Sigmoid colon (tissue), 6 donors: ENCODE measurements at regions not wholly inside any gene's neighbourhood (a gene's known extent, or its start where the extent isn't known, plus 50 kb on each side); places are given as distances from the start of the nearest gene placed in this dataset.
A peak's percentile ranks its signal among the peaks of the same experiment; 100 is the strongest.

Experiments
- DNase-seq: peaks from one replicate; pipeline ENCODE4 v3.0.0-alpha.2; 2019
- H3K27ac ChIP-seq, 4 donors: fragments of 200-600 bp; sonication (generic); one replicate each; pipeline ENCODE4 v1.5.1; 2016 to 2019; ENCODE audit warnings: mild to moderate bottlenecking in 1 of 4
- H3K27me3 ChIP-seq, 3 donors: fragments of 200-600 bp; sonication (generic); one replicate each; pipeline ENCODE4 v1.5.1; 2019; ENCODE audit warnings: mild to moderate bottlenecking in 1 of 3
- H3K36me3 ChIP-seq, 4 donors: fragments of 200-600 bp; sonication (generic); one replicate each; pipeline ENCODE4 v1.5.1; 2016 to 2019
- H3K4me1 ChIP-seq, 4 donors: fragments of 200-600 bp; sonication (generic); one replicate each; pipeline ENCODE4 v1.5.1; 2017 to 2019
- H3K4me3 ChIP-seq, 4 donors: fragments of 200-600 bp; sonication (generic); one replicate each; pipeline ENCODE4 v1.5.1; 2017 to 2019; ENCODE audit warnings: mild to moderate bottlenecking in 2 of 4, moderate library complexity in 1 of 4
- H3K9me3 ChIP-seq, 4 donors: fragments of 200-600 bp in 3 of 4; sonication (generic) in 3 of 4; one replicate each; pipeline versions ENCODE4 v1.5.1 to v1.6.1; 2013 to 2019
- CTCF ChIP-seq, 4 experiments: fragments of 450-650 bp in 3 of 4; fragments of 200-600 bp in 1 of 4; IDR thresholded peaks; one replicate each; pipeline ENCODE4 v1.5.1; 2016 to 2019; ENCODE audit warnings: antibody characterized with exemption in 4 of 4, mild to moderate bottlenecking in 3 of 4, moderate library complexity in 2 of 4
- EP300 ChIP-seq, 4 donors: sonication (generic); formaldehyde crosslinking; IDR thresholded peaks; one replicate each; pipeline ENCODE4 v1.6.1; 2017; ENCODE audit warnings: antibody characterized with exemption in 4 of 4
- POLR2A ChIP-seq, 2 donors: fragments of 450-650 bp; IDR thresholded peaks; one replicate each; pipeline ENCODE4 v1.6.1; 2016; ENCODE audit warnings: antibody characterized with exemption in 2 of 2, mild to moderate bottlenecking in 2 of 2, moderate library complexity in 2 of 2
- POLR2AphosphoS5 ChIP-seq, 4 donors: sonication (generic); formaldehyde crosslinking; IDR thresholded peaks; one replicate each; pipeline ENCODE4 v1.6.1; 2017; ENCODE audit warnings: antibody characterized with exemption in 4 of 4
- WGBS, 2 donors: extraction: QIAGEN DNeasy Blood & Tissue Kit; methylation state at CpG; one replicate each; pipeline ENCODE4 v1.1.7; 2013; 5-methylcytosine and 5-hydroxymethylcytosine counted together
- intact Hi-C: fragments of 100-400 bp; cut with DNase I; formaldehyde crosslinking; loops from one replicate; pipeline ENCODE4 v1.15.1; 2023
- donor health status: healthy with polysubstance abuse.
- donor health status: healthy.

DNA sequence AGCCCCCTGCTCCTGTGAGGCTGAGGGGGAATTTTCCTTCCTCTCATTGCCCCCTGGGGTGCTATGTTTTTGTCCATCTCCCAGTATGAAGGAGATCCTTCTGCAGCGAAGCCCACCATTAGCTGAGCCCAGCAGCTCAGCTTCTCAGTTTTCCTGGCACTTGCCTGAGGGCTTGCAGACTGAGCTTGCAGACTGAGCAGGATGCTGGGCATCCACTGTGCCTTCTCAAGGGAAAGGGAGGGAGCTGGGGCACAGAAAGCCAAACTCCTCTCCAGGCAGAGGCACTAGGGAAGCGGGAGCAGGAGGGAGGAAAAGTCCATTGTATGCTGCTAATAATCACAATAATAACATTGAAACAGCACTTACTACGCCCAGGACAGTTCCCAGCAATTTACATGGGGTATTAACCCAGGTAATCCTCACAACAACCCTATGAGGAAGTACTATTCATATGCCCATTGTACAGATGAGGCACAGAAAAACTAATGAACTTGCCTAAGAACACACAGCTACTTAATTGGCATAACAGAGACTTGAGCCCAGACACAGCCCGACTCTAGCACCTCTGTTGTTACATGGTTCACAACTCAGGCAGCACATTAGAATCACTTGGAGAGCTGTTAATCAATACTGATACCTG, 86.9 kb upstream of the SSBP2 start:
- intact Hi-C loops: no loop called here
- 89 to 94% methylated on average over 4 of the region's 4 CpGs for WGBS, 2 donors
- Histone ChIP-seq H3K9me3 (no peaks in the 10 kb centered on the region), H3K27ac (no peak overlapping the region), H3K36me3 (no peaks in the 10 kb centered on the region), H3K4me3 (no peak overlapping the region), H3K4me1 (peaks cover 0 to 17% (median 11%) of the 10 kb centered on the region in 4 donors), H3K27me3 (no peaks in the 10 kb centered on the region)
- no peak for TF ChIP-seq CTCF (IDR thresholded peaks at IDR 0.05)
- no peak for TF ChIP-seq POLR2AphosphoS5 (IDR thresholded peaks at IDR 0.05)
- no peak for TF ChIP-seq POLR2A (IDR thresholded peaks at IDR 0.05)
- no peak for TF ChIP-seq EP300 (IDR thresholded peaks at IDR 0.05)
- no peak for DNase-seq

DNA sequence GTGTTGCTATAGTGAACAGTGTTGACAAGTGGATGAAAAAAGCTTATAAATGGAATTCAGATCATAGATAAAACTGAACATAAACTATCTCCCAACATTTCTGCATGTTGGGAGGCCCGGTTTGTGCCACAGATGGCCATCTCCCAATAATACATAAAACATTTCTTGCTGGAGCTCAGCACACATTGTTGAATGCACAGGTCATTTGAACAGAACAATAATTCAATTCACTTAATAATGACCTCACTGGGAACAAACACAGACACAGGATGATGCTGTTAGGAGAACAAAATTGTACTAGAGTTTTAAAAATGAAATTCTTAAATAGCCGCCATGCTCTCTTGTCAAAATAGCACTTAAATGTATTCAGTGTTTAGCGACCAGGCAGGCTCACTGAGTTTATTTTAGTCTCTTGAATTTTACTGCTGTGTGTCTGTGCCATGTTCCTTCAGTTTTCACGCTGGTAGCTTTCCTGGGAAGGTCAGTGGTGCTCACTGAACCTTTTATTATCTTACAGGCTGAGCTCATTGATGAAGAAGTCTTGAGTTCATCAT, 85.0 kb upstream of the SSBP2 start:
- Histone ChIP-seq H3K9me3 (no peaks in the 10 kb centered on the region), H3K36me3 (no peaks in the 10 kb centered on the region), H3K4me1 (peaks cover 0 to 14% (median 11%) of the 10 kb centered on the region in 4 donors), H3K4me3 (no peak overlapping the region), H3K27me3 (no peaks in the 10 kb centered on the region), H3K27ac (peak overlapping the region in 3 of 4 donors; percentile 56 to 70 (median 64))
- TF ChIP-seq CTCF (IDR thresholded peaks at IDR 0.05): no peak
- no peak for TF ChIP-seq POLR2A (IDR thresholded peaks at IDR 0.05)
- TF ChIP-seq POLR2AphosphoS5 (IDR thresholded peaks at IDR 0.05): no peak
- TF ChIP-seq EP300 (IDR thresholded peaks at IDR 0.05): no peak
- 81 to 84% methylated on average over 4 of the region's 4 CpGs for WGBS, 2 donors
- intact Hi-C loops: no loop called here
- DNase-seq: no peak

DNA sequence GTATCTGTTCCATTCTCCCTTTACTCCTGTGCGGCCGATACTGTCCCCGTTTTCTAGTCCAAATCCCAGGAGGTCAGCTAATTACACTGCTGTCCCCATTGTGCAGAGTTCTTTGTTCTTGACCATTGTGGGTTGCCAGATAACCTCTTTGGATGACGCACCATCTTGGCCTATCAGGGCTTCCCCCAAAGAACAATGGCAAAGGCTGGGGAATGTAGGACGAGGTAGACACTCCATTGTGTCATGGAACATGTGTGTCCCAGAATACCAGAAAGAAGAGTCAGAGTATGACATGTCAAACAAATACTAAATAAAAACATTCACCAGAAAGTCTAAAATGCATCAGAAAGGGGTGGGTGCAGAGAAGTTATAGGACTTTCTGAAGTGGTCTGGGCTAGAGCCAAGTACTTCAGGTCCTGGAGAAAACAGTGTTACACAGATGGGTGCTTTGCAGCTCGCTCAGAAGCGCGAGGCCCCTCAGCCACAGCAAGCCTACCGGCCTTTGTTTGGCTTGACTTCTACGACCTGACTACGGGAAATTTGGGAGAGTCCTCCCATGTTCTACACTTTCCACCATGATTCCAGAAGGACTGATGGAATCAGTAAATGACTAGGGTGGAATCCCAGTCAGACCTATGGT, 83.2 kb upstream of the SSBP2 start:
- TF ChIP-seq POLR2AphosphoS5 (IDR thresholded peaks at IDR 0.05) (no peak), CTCF (IDR thresholded peaks at IDR 0.05) (no peak), POLR2A (IDR thresholded peaks at IDR 0.05) (no peak), EP300 (IDR thresholded peaks at IDR 0.05) (no peak)
- Histone ChIP-seq H3K4me1 (peaks cover 0 to 14% (median 11%) of the 10 kb centered on the region in 4 donors), H3K27me3 (no peaks in the 10 kb centered on the region), H3K27ac (no peak overlapping the region), H3K36me3 (no peaks in the 10 kb centered on the region), H3K4me3 (no peak overlapping the region), H3K9me3 (no peaks in the 10 kb centered on the region)
- WGBS, 2 donors: 89 to 93% methylated on average over 11 of the region's 11 CpGs
- intact Hi-C loops: no loop called here
- DNase-seq: no peak

- Histone ChIP-seq H3K4me1 (peaks cover 0 to 3% (median 2%) of the 10 kb centered on the region in 4 donors), H3K36me3 (no peaks in the 10 kb centered on the region), H3K27ac (no peak overlapping the region), H3K9me3 (no peaks in the 10 kb centered on the region), H3K4me3 (no peak overlapping the region), H3K27me3 (no peaks in the 10 kb centered on the region)
- no peak for DNase-seq
- intact Hi-C loops: no loop called here
- TF ChIP-seq EP300 (IDR thresholded peaks at IDR 0.05): no peak
- no peak for TF ChIP-seq CTCF (IDR thresholded peaks at IDR 0.05)
- TF ChIP-seq POLR2A (IDR thresholded peaks at IDR 0.05): no peak
- no peak for TF ChIP-seq POLR2AphosphoS5 (IDR thresholded peaks at IDR 0.05)
- WGBS, 2 donors: 73 to 77% methylated on average over 2 of the region's 2 CpGs
Measured at GRCh38 chr5:81830596-81830995, 79.7 kb upstream of the SSBP2 start.
